ENCODE measurements at regions not wholly inside any gene's neighbourhood (a gene's known extent, or its start where the extent isn't known, plus 50 kb on each side); places are given as distances from the start of the nearest gene placed in this dataset.

DNA sequence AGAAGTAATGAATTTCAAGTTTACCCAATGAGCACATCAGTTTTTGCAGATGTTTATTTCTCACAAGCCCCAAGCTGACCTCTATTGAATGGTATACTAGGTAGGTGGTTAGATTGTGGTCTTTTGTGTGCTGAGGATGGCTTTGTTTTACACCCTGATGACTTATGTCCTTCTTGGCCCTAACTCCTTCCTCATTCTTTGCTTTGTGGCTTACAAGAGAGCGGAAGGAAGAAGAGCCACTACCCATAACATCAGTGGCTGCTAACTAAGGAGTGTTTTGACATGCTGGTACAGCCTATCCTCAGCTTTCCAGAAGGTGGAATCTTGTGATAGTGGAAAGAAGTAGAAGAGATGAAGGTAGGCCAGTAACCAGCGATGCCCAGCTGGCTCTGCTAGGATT lies 85.7 kb upstream of the NTRK2 start:
- Mint-ChIP-seq H3K27ac (no peak overlapping the region), H3K9me3 (no peaks in the 10 kb centered on the region), H3K27me3 (peaks cover 0 to 1% of the 10 kb centered on the region in 2 donors), H3K4me1 (no peaks in the 10 kb centered on the region), H3K36me3 (no peaks in the 10 kb centered on the region), H3K4me3 (no peak overlapping the region)
- no peak overlapping the region for H3K27ac ChIP-seq (ENCODE audit: low read depth, low read length)
- CTCF ChIA-PET, result no interaction called here
- no peaks in the 10 kb centered on the region for H3K27me3 ChIP-seq (ENCODE audit: insufficient read depth, low read length, poor library complexity, severe bottlenecking)
- DNase-seq, result no peak
- H3K4me3 ChIP-seq (ENCODE audit: low read length), result no peak overlapping the region
- H3K9me3 ChIP-seq (ENCODE audit: low read length), result no peaks in the 10 kb centered on the region
- H3K4me1 ChIP-seq (ENCODE audit: insufficient read depth, low read length), result no peaks in the 10 kb centered on the region
- POLR2A ChIA-PET, result no interaction called here
- no peaks in the 10 kb centered on the region for H3K36me3 ChIP-seq (ENCODE audit: insufficient read depth, low read length)

DNA sequence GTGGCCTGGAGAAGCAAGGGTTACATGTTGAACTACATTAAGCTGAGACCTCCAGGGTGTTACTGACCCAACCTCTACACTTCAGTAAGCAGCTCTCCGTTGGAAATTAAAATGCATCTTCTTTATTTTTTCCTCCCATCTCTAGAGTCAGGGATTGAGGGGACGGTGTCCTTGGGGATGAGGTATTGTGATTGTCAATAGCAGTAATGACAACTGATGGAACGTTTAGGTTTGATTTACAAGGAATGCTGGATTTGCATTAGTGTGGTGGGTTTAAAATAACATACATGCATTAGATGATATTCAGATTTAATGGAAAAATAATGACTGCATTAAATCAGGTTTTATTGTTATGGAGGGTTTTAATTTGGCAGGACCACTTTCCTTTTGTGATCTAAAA lies 82.9 kb upstream of the NTRK2 start:
- no peak for DNase-seq
- Histone ChIP-seq H3K9me3 (ENCODE audit: low read length) (no peaks in the 10 kb centered on the region), H3K27me3 (ENCODE audit: insufficient read depth, low read length, poor library complexity, severe bottlenecking) (no peaks in the 10 kb centered on the region), H3K36me3 (ENCODE audit: insufficient read depth, low read length) (no peaks in the 10 kb centered on the region), H3K4me3 (ENCODE audit: low read length) (no peak overlapping the region), H3K27ac (ENCODE audit: low read depth, low read length) (no peak overlapping the region), H3K4me1 (ENCODE audit: insufficient read depth, low read length) (no peaks in the 10 kb centered on the region)
- Mint-ChIP-seq H3K27ac (no peak overlapping the region), H3K36me3 (no peaks in the 10 kb centered on the region), H3K4me3 (no peak overlapping the region), H3K9me3 (no peaks in the 10 kb centered on the region), H3K4me1 (no peaks in the 10 kb centered on the region), H3K27me3 (peaks cover 0 to 4% of the 10 kb centered on the region in 2 donors)
- ChIA-PET POLR2A (no interaction called here), CTCF (no interaction called here)

DNA sequence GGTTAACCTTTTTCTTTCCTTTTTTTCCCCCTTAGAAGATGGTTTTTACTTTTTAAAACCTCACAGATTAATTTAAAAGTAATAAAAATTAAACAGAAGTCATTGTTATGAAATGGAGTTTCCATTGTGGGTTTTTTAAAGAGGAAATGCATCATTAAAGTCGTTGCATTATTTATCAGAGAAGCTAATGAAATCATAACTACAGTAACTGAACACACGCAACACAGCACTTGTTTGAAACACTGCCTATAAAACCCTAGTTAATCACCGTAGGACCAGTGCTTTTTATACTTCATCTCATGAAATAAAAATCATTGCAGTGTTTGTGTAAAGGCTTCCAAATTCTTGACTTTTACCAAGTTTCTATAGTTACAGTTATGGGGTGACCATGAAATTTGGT lies 82.4 kb upstream of the NTRK2 start:
- CTCF ChIA-PET, result no interaction called here
- Histone ChIP-seq H3K4me1 (ENCODE audit: insufficient read depth, low read length) (no peaks in the 10 kb centered on the region), H3K9me3 (ENCODE audit: low read length) (no peaks in the 10 kb centered on the region), H3K4me3 (ENCODE audit: low read length) (no peak overlapping the region), H3K27me3 (ENCODE audit: insufficient read depth, low read length, poor library complexity, severe bottlenecking) (no peaks in the 10 kb centered on the region), H3K27ac (ENCODE audit: low read depth, low read length) (no peak overlapping the region), H3K36me3 (ENCODE audit: insufficient read depth, low read length) (no peaks in the 10 kb centered on the region)
- POLR2A ChIA-PET, result no interaction called here
- no peak for DNase-seq
- Mint-ChIP-seq H3K27ac (no peak overlapping the region), H3K27me3 (peaks cover 3 to 4% of the 10 kb centered on the region in 2 donors), H3K4me3 (no peak overlapping the region), H3K9me3 (no peaks in the 10 kb centered on the region), H3K36me3 (no peaks in the 10 kb centered on the region), H3K4me1 (no peaks in the 10 kb centered on the region)

DNA sequence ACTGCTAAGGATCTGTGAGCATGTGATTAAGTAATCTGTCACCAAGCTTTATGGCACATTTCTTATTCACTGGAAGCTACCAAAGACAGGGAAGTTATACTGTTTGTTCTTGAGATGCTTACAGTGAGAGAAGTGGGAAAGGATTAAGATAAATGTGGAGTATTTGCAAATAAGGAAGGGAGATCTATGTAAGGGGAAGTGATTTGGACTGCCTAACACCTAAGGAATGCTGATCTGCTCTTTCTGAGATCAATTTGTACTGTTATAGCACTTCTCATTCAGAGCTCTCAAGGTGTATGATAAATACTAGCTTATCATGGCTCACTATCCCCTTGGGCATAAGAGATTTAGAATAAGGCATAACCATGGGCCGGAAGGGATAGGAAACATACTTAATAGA lies 80.0 kb upstream of the NTRK2 start:
- H3K4me1 Mint-ChIP-seq, result no peaks in the 10 kb centered on the region
- H3K4me3 Mint-ChIP-seq, result no peak overlapping the region
- no peak overlapping the region for H3K27ac ChIP-seq (ENCODE audit: low read depth, low read length)
- ChIA-PET CTCF (no interaction called here), POLR2A (no interaction called here)
- no peaks in the 10 kb centered on the region for H3K9me3 Mint-ChIP-seq
- H3K27me3 Mint-ChIP-seq, result peaks cover 3 to 4% of the 10 kb centered on the region in 2 donors
- H3K36me3 ChIP-seq (ENCODE audit: insufficient read depth, low read length), result no peaks in the 10 kb centered on the region
- H3K9me3 ChIP-seq (ENCODE audit: low read length), result no peaks in the 10 kb centered on the region
- H3K4me1 ChIP-seq (ENCODE audit: insufficient read depth, low read length), result no peaks in the 10 kb centered on the region
- no peak for DNase-seq
- no peaks in the 10 kb centered on the region for H3K27me3 ChIP-seq (ENCODE audit: insufficient read depth, low read length, poor library complexity, severe bottlenecking)
- H3K36me3 Mint-ChIP-seq, result no peaks in the 10 kb centered on the region
- no peak overlapping the region for H3K4me3 ChIP-seq (ENCODE audit: low read length)
- no peak overlapping the region for H3K27ac Mint-ChIP-seq

DNA sequence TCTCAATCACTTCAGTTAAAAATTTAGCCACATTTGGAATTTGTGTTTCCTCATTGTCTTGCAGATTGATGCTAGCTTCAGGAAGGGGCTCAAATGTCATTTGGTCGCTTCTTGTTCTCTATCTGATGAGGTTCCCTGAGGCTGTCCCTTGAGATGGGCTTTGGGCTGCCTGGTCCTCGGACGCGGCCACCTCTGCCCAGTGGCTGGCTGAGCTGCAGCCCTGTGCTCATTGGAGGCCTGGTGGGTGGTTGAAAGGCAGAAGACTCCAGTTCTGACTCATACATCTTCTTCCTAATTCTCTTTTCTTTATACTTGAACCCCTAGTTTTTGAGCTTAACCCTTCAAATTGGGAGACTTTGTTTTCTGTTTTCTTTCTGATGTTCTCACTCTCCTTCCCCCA lies 78.8 kb upstream of the NTRK2 start:
- Mint-ChIP-seq H3K4me1 (no peaks in the 10 kb centered on the region), H3K9me3 (no peaks in the 10 kb centered on the region), H3K27ac (no peak overlapping the region), H3K4me3 (no peak overlapping the region), H3K36me3 (no peaks in the 10 kb centered on the region), H3K27me3 (peaks cover 3 to 4% of the 10 kb centered on the region in 2 donors)
- ChIA-PET CTCF (no interaction called here), POLR2A (no interaction called here)
- Histone ChIP-seq H3K9me3 (ENCODE audit: low read length) (no peaks in the 10 kb centered on the region), H3K4me1 (ENCODE audit: insufficient read depth, low read length) (no peaks in the 10 kb centered on the region), H3K36me3 (ENCODE audit: insufficient read depth, low read length) (no peaks in the 10 kb centered on the region), H3K4me3 (ENCODE audit: low read length) (no peak overlapping the region), H3K27ac (ENCODE audit: low read depth, low read length) (no peak overlapping the region), H3K27me3 (ENCODE audit: insufficient read depth, low read length, poor library complexity, severe bottlenecking) (no peaks in the 10 kb centered on the region)
- DNase-seq, result no peak

DNA sequence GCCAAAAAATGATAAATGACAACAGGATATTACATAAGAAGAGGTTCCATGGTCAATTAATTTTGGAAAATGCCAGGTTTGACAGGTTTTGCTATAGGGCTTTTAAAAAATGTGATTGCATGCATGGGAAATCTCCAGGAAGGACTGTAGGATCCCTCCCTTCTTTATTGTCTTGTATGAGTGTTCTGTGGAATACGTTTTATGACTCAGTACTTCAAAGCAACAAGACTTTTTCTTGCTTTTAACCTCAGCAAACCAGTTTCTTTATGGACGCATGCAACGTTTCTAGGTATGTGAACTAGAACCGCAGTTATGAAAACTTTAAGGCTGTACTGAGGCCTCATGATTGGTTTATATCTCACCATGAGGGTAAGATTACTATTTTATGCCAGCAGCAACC lies 76.6 kb upstream of the NTRK2 start:
- Mint-ChIP-seq H3K36me3 (no peaks in the 10 kb centered on the region), H3K27me3 (peaks cover 3 to 4% of the 10 kb centered on the region in 2 donors), H3K9me3 (no peaks in the 10 kb centered on the region), H3K27ac (no peak overlapping the region), H3K4me3 (no peak overlapping the region), H3K4me1 (peaks cover 0 to 8% (median 4%) of the 10 kb centered on the region in 3 donors)
- CTCF ChIA-PET, result no interaction called here
- Histone ChIP-seq H3K4me3 (ENCODE audit: low read length) (no peak overlapping the region), H3K36me3 (ENCODE audit: insufficient read depth, low read length) (no peaks in the 10 kb centered on the region), H3K9me3 (ENCODE audit: low read length) (no peaks in the 10 kb centered on the region), H3K4me1 (ENCODE audit: insufficient read depth, low read length) (no peaks in the 10 kb centered on the region), H3K27ac (ENCODE audit: low read depth, low read length) (no peak overlapping the region), H3K27me3 (ENCODE audit: insufficient read depth, low read length, poor library complexity, severe bottlenecking) (no peaks in the 10 kb centered on the region)
- no peak for DNase-seq
- POLR2A ChIA-PET, result no interaction called here

DNA sequence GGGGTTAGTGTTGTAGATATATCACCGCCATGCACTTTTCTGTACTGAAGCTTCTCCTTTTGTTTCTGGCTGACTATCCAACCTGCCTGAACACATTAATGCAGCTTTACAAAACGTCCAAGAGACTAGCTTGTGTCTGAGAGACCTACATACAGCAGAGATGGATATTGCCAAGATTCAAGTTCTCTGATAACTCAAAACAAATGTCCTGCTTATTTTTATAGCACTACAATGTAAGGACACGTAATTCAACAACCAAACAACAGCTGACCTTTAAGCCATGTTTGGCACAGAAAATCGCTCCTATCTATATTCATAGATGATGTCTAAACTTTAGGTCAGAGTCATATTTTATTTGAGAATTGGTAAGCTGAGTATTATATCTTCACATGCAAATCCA lies 76.2 kb upstream of the NTRK2 start:
- Histone ChIP-seq H3K4me1 (ENCODE audit: insufficient read depth, low read length) (no peaks in the 10 kb centered on the region), H3K27me3 (ENCODE audit: insufficient read depth, low read length, poor library complexity, severe bottlenecking) (no peaks in the 10 kb centered on the region), H3K36me3 (ENCODE audit: insufficient read depth, low read length) (no peaks in the 10 kb centered on the region), H3K27ac (ENCODE audit: low read depth, low read length) (no peak overlapping the region), H3K9me3 (ENCODE audit: low read length) (no peaks in the 10 kb centered on the region), H3K4me3 (ENCODE audit: low read length) (no peak overlapping the region)
- Mint-ChIP-seq H3K27me3 (peaks cover 3 to 4% of the 10 kb centered on the region in 2 donors), H3K4me1 (peaks cover 0 to 8% (median 4%) of the 10 kb centered on the region in 3 donors), H3K27ac (no peak overlapping the region), H3K4me3 (no peak overlapping the region), H3K36me3 (no peaks in the 10 kb centered on the region), H3K9me3 (no peaks in the 10 kb centered on the region)
- DNase-seq, result no peak
- ChIA-PET CTCF (no interaction called here), POLR2A (no interaction called here)

DNA sequence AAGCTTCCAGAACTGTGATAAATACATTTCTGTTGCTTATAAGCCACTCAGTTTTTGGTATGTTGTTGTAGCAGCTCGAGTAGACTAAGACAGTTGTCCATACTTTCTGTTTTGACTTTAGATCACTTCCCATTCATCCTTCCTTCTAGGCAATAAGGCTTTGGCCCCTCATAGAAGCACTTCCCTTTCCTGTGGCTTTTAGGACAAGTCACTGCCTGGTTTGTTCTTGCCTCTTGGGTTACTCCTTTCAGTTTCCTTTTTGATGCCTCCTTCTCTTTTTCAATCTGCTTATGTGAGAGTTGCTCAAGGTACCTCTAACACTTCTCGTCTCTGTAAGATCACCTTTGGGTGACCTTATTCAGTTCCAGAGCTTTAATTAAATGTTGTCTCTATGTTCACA lies 72.4 kb upstream of the NTRK2 start:
- Mint-ChIP-seq H3K4me1 (peaks cover 0 to 8% (median 4%) of the 10 kb centered on the region in 3 donors), H3K36me3 (no peaks in the 10 kb centered on the region), H3K27me3 (peaks cover 0 to 4% of the 10 kb centered on the region in 2 donors), H3K27ac (no peak overlapping the region), H3K4me3 (no peak overlapping the region), H3K9me3 (peaks cover 0 to under 1% (median 0%) of the 10 kb centered on the region in 5 donors)
- Histone ChIP-seq H3K36me3 (ENCODE audit: insufficient read depth, low read length) (no peaks in the 10 kb centered on the region), H3K9me3 (ENCODE audit: low read length) (no peaks in the 10 kb centered on the region), H3K27ac (ENCODE audit: low read depth, low read length) (no peak overlapping the region), H3K4me1 (ENCODE audit: insufficient read depth, low read length) (no peaks in the 10 kb centered on the region), H3K27me3 (ENCODE audit: insufficient read depth, low read length, poor library complexity, severe bottlenecking) (no peaks in the 10 kb centered on the region), H3K4me3 (ENCODE audit: low read length) (no peak overlapping the region)
- CTCF ChIA-PET, result no interaction called here
- no peak for DNase-seq
- POLR2A ChIA-PET, result no interaction called here

DNA sequence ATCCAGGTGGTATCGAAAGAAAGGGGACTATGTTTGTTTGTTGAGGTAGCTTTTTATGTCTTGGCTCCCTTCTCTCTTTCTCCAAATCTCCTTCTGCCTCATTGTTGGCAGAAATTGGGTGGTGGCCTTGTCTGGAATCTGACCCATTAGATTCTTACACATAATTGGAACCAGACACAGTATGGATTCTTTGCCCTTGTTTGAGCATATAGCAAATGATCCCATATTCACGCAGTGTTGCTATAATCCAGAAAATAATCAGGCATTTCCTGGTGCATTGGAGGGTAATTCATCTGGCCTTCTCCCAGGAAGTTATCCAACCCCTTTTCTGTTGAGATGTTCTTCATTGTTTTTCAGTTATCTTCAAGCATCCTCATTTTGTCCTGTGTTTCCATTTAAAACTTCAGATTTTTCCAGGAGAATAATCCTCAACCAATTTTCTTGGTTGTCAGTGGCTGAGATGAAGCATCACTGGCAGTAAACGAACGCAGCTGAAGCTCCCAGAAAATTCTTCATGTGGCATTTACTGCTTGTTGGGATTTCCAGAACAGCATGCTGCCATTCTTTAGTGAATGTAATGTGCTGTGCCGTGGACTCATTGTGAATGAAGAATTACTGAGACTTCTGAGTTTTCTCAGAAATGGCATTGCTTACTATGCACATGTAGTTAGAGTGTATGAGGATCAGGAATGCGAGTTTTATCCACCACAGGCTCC lies 70.5 kb upstream of the NTRK2 start:
- H3K36me3 ChIP-seq (ENCODE audit: insufficient read depth, low read length), result no peaks in the 10 kb centered on the region
- no peaks in the 10 kb centered on the region for H3K36me3 Mint-ChIP-seq
- no peak overlapping the region for H3K27ac ChIP-seq (ENCODE audit: low read depth, low read length)
- H3K9me3 Mint-ChIP-seq, result peaks cover 0 to 3% (median 0%) of the 10 kb centered on the region in 5 donors
- H3K4me3 Mint-ChIP-seq, result no peak overlapping the region
- no peak overlapping the region for H3K4me3 ChIP-seq (ENCODE audit: low read length)
- peaks cover 0 to 5% of the 10 kb centered on the region in 2 donors for H3K27me3 Mint-ChIP-seq
- H3K9me3 ChIP-seq (ENCODE audit: low read length), result no peaks in the 10 kb centered on the region
- no peaks in the 10 kb centered on the region for H3K27me3 ChIP-seq (ENCODE audit: insufficient read depth, low read length, poor library complexity, severe bottlenecking)
- CTCF ChIA-PET, result no interaction called here
- DNase-seq, result no peak
- H3K4me1 ChIP-seq (ENCODE audit: insufficient read depth, low read length), result no peaks in the 10 kb centered on the region
- no peak overlapping the region for H3K27ac Mint-ChIP-seq
- peaks cover 0 to 8% (median 4%) of the 10 kb centered on the region in 3 donors for H3K4me1 Mint-ChIP-seq
- POLR2A ChIA-PET, result no interaction called here

All from CD8-positive, alpha-beta memory T cell (primary cell).